ENCODE measurements at regions not wholly inside any gene's neighbourhood (a gene's known extent, or its start where the extent isn't known, plus 50 kb on each side); places are given as distances from the start of the nearest gene placed in this dataset.

DNA sequence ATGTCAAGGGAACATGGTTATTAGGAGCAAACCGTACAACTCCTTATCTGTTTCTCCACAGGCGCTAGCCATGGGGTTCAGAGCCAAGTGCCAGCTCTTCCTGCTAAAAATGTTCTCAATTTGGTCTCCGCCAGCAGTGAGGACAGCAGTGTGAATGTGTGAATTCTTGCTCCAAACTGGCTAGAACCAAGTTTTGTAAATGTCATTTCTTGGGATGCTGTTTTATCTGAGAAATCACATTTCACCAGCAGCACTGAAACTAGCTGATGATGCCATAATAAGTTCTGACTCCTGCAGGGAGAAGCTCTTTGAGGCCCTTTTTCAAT lies 140.6 kb upstream of the LGALSL start:
- no peak for DNase-seq (ENCODE audit: low read depth)

- DNase-seq (ENCODE audit: low read depth), result no peak
These were observed 138.5 kb upstream of the LGALSL start for GRCh38 chr2:64315291-64315960.

DNA sequence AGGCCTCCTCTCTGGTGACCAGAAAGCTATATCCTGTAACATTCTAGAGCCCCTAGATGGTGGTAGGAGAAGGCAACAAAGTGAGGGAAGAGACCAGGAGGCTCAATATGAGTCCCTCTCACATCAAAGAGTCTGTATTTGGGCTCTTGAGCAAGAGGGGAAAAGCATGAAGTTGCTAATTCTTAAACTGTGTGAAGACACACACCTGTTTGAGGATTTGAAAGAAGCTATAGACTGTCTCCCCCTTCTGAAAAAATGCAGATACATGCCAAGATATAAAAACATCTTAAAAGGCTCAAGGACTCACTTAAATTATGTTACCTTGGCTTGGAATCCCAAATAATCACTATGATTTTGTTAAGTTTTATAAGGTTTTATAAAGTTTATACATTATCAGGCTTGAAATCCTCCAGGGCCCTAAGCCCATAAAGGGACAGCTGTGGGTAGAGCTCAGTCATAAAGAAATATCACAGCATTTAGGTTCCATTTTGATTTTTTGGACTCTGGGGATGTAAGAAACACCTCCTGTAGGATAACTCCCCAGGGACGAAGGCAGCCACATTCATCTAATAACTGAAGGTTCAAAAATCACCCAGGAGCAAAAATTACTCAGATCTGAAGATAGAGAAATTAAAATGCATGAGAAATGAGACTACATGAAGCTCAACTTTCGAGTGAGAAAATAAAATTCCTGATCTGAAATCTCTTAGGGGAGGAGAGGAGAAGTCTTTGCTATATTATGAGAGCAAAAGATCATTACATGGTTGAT lies 136.1 kb upstream of the LGALSL start:
- no peak for DNase-seq (ENCODE audit: low read depth)

- no peak for DNase-seq (ENCODE audit: low read depth)
These were observed 135.6 kb upstream of the LGALSL start for GRCh38 chr2:64318476-64318748.

DNA sequence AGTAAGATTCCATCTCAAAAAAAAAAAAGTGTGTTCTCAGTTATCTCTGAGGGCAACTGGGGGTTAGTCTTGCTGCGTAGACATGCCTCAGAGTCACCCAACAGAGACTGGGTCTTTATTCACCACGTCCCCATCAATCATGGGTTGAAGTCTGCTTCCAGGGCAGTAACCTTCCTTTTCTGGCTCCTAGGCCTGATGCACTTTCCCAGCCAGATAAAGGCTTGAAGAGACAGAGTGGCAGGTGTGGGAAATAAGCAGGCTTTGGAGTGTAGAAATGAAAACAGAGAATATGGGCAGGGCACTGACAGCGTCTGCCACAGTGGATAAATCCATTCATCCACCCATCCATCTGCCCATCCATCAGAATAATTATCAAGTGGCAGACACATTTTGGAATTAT lies 134.1 kb upstream of the LGALSL start:
- DNase-seq (ENCODE audit: low read depth), result no peak

GRCh38 chr2:64322433-64322832 lies 131.5 kb upstream of the LGALSL start:
- no peak for DNase-seq (ENCODE audit: low read depth)

GRCh38 chr2:64323197-64323596 lies 130.8 kb upstream of the LGALSL start:
- DNase-seq (ENCODE audit: low read depth), result no peak

- no peak for DNase-seq (ENCODE audit: low read depth)
These were observed 129.1 kb upstream of the LGALSL start for GRCh38 chr2:64324746-64325410.

GRCh38 chr2:64325477-64325851 lies 128.5 kb upstream of the LGALSL start:
- DNase-seq (ENCODE audit: low read depth), result no peak

DNA sequence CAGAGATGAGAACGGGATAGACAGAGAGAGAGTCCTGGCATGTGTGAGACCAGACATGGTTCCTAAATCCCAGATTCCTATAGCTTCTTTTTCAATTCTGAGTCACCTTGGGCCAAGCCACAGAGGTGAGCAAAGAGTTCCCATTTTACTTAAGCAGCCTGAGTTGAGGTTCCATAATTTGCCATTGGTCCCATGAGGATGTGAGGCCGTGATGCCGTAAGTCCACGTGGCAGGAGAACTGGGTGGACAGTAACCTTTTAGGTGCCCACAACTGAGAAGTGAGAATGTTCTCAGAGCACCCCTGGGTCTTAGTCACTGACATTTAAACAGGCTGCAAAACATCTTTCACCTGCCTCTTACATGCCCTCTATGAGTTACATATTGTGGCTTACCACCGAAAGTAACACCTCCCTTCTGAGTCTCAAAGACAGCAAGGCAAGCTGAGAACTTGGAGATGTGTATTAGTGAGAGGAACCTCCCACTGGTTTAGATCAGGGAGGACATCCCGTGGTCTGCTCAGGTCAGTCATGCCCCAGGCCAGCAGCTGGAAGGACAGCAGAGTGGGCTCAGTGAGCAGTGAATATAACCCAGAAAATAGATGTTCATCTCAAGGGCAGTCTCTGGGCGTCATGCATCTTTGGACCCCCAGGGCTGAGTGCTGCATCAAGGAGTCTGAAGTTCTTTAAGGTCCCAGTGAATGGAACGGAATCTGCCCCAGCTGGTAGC lies 127.9 kb upstream of the LGALSL start:
- no peak for DNase-seq (ENCODE audit: low read depth)

DNA sequence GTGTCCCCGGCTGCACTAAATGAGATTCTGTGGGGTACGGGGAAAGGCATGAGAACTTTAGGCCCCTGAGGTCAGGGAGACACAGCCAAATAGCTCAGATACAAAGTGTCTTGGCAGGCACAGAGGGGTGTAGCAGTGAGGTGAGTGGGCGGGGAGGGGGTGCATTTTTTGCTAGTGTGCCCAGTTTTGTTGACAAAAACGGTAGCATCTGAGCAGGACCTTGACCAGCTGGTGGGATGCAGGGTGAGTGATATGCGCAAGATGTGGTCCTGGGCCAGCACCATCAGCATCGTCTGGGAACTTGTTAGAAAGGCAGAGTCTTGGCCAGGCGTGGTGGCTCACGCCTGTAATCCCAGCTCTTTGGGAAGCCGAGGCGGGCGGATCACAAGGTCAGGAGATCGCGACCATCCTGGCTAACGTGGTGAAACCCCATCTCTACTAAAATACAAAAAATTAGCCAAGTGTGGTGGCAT lies 127.3 kb upstream of the LGALSL start:
- DNase-seq (ENCODE audit: low read depth), result no peak

GRCh38 chr2:64327129-64327509 lies 126.8 kb upstream of the LGALSL start:
- DNase-seq (ENCODE audit: low read depth), result no peak

DNA sequence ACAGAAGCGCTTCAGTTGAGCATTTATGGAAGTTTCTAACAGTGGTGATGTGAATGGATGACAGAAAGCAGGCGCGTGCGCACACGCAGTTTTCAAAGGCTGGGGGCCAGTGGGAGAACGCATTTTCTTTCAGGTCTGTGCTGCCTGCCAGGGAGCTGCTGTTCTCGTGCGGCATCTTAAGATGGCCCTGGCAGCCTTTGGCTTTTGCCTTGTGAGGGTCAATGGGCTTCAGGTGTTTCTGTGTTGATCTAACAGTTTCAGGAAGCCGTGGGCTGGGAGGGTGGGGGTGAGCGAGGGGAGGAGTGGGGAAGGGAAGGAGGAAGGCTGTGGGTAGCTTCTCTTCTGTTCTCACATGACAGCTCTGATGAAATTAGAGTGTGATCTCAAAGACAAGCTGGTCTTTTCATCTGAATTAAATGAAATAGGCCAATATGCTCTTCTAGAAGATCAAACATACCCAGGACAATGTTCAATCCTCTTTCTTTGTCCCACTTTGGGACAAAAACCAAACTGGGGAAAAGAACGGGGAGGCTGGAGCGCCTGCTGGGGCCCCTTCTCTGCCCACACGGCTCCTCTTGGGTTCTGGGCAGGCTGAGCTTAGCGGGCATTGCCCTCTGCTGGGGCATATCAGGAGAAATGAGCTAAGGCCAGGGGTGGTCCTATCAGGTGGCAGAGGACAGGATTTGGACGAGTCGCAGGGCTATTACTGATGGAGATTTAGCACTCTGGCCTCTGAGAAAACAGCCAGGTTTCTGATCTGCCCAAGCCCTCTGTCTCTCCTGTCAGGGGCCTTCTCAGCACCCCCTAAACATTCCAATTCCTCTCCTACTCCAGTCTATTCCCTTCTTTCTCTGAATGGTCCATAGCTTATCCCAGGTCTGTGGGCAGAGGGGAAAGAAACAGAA lies 126.2 kb upstream of the LGALSL start:
- peak; percentile 21 for DNase-seq (ENCODE audit: low read depth)

- no peak for DNase-seq (ENCODE audit: low read depth)
These were observed 125.6 kb upstream of the LGALSL start for GRCh38 chr2:64328415-64328722.

DNA sequence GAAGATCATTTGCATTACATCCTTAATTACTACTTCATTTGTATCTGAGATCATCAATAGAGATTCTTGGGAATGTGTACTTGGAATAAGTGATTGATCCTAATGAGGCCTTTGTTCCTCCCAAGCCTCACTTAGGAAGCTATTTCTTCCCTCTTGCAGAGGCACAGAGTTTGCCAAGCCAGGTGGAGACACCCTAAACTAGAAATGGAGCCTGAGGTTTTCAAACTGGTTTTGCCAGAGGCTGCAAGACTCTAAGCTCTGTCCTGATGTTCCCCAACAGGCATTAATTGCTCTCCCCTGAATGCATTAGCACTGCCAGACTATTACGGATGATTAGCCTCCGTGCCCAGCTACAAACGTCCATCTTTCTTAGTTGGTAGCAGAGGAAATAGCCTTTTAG lies 125.2 kb upstream of the LGALSL start:
- DNase-seq (ENCODE audit: low read depth), result no peak

DNA sequence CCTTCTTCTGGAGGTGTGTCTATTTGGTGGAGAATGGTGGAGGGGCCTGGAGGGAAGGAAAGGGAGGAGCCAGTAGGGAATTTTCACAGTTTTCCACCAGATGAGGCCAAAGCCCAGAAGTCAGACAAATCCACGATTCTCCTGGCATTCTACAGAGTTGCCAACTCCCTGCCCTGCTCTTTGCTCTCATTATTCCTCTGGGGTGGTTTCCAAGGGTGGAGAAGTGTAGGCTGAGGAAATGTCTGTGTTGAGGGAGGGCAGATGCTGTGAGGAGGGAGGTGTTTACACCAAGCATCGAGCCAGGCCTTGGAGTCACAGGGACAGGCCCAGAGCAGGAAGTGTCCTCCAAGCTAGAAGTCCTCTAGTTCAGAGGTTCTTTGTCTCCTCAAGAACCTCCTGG lies 124.1 kb upstream of the LGALSL start:
- no peak for DNase-seq (ENCODE audit: low read depth)

GRCh38 chr2:64330281-64331113 lies 123.5 kb upstream of the LGALSL start:
- DNase-seq (ENCODE audit: low read depth), result peak; percentile 72

DNA sequence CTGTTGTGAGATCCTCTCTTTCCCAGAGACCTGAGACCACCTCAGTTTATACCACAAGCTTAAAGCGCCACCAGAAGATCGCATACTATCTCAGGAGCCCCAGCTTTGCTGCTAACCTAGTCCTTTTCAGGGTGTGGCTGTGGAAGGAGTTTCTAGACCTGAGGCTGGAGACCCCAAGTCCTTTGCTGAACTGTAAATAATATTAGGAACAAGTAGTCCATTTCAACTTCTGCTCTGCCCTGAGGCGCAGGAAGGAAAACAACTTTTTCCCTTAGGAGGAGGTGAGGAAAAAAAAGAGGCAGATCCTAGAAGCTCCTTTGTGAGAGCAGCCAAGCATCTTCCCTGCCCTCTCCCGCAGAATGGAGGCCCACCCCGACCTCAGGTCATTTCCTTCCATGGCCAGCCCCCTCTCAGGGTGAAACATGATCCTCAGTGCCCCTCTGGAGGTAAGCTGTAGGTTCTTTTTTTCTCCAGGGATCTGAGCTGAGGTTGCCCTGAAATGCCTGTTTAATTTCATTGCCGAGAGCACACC lies 122.8 kb upstream of the LGALSL start:
- no peak for DNase-seq (ENCODE audit: low read depth)

GRCh38 chr2:64331849-64332699 lies 121.9 kb upstream of the LGALSL start:
- no peak for DNase-seq (ENCODE audit: low read depth)

DNA sequence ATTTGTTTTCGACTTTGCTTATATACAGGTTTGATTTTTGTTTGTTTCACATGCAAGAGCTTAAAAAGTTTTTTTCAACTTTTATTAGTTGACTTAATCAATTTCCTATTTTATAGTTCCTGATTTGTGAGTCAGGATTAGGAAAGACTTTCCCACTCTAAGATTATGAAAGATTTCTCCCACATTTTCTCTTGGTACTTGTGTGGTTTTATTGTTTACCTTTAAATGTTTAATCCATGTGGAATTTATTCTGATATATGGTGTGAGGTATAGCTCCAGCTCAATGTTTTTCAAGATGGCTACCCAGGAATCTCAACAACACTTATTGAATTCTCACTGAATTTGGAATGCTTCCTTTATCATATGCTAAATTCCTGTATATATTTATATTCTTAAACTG lies 117.8 kb upstream of the LGALSL start:
- DNase-seq (ENCODE audit: low read depth), result no peak

Data from LHCN-M2 (cell line).